ENCODE measurements at regions not wholly inside any gene's neighbourhood (a gene's known extent, or its start where the extent isn't known, plus 50 kb on each side); places are given as distances from the start of the nearest gene placed in this dataset.

GRCh38 chr2:217372794-217373193, 512.9 kb upstream of the TNP1 start:
- TF ChIP-seq POLR2A (IDR thresholded peaks at IDR 0.05; ENCODE audit: low read depth, low read length), result no peak
- TF ChIP-seq ELK1 (IDR thresholded peaks at IDR 0.05; ENCODE audit: low read depth, low read length), result no peak
- TF ChIP-seq CUX1 (IDR thresholded peaks at IDR 0.05; ENCODE audit: insufficient replicate concordance, low read depth, low read length), result no peak
- no peak for TF ChIP-seq ZBTB11 (CRISPR knock-in tag; IDR thresholded peaks at IDR 0.05)
- TF ChIP-seq PBX3 (IDR thresholded peaks at IDR 0.05; ENCODE audit: insufficient replicate concordance, low read depth, low read length), result no peak
- TF ChIP-seq POLR2AphosphoS2 (IDR thresholded peaks at IDR 0.05; ENCODE audit: low read depth, low read length), result no peak
- no peak for TF ChIP-seq ZBTB33 (IDR thresholded peaks at IDR 0.05)
- TF ChIP-seq POU2F2 (IDR thresholded peaks at IDR 0.05; ENCODE audit: borderline replicate concordance, low read depth, low read length), result no peak
- no peak for TF ChIP-seq CTCF (IDR thresholded peaks at IDR 0.05 in 2 of 3, conservative IDR thresholded peaks at IDR 0.05 in 1 of 3; ENCODE audit: control insufficient read depth in 2 of 3, extremely low read depth in 1 of 3, insufficient read depth in 1 of 3, low read depth in 3 of 3, low read length in 3 of 3)

Data from GM12878 (cell line).